ENCODE measurements at regions not wholly inside any gene's neighbourhood (a gene's known extent, or its start where the extent isn't known, plus 50 kb on each side); places are given as distances from the start of the nearest gene placed in this dataset.

DNA sequence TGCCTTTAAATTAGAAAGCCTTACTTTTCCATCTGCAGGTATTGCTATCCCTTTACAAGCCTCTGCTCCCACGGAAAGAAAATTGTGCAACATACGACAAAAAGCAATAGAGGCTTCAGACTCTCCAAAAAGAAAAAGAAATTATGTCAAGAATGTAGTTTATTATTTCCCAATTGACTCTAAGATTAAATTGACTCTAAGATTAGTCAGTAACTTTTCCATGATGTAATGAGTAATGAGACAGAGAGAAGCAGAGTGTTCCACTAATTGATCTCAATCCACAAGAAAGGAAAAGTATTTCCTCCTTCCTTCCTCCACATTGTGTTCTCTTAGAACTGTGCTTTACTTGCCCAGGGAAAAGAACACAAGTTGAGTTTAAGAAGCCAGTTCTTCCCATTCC is 345.7 kb upstream of the HS3ST1 start:
- TF ChIP-seq, protein P1, sequence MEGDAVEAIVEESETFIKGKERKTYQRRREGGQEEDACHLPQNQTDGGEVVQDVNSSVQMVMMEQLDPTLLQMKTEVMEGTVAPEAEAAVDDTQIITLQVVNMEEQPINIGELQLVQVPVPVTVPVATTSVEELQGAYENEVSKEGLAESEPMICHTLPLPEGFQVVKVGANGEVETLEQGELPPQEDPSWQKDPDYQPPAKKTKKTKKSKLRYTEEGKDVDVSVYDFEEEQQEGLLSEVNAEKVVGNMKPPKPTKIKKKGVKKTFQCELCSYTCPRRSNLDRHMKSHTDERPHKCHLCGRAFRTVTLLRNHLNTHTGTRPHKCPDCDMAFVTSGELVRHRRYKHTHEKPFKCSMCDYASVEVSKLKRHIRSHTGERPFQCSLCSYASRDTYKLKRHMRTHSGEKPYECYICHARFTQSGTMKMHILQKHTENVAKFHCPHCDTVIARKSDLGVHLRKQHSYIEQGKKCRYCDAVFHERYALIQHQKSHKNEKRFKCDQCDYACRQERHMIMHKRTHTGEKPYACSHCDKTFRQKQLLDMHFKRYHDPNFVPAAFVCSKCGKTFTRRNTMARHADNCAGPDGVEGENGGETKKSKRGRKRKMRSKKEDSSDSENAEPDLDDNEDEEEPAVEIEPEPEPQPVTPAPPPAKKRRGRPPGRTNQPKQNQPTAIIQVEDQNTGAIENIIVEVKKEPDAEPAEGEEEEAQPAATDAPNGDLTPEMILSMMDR (IDR thresholded peaks at IDR 0.05): no peak
- no peak for TF ChIP-seq POLR2AphosphoS5 (IDR thresholded peaks at IDR 0.05)
- TF ChIP-seq POLR2A (IDR thresholded peaks at IDR 0.05): no peak
- no peak for TF ChIP-seq EP300 (IDR thresholded peaks at IDR 0.05; ENCODE audit: low read depth)

All from transverse colon (tissue), 4 donors.